8988T (cell line): ENCODE measurements at regions not wholly inside any gene's neighbourhood (a gene's known extent, or its start where the extent isn't known, plus 50 kb on each side); places are given as distances from the start of the nearest gene placed in this dataset.
"Not testable (repeated sequence)": the region's sequence is repeated elsewhere in the genome, so short reads cannot be mapped to it uniquely, and the experiment has no call there.

Experiments
- DNase-seq: peaks from one replicate; pipeline ENCODE4 v3.0.0; 2011

GRCh38 chr14:62432955-62433354 is 612.3 kb downstream of the KCNH5 start:
- DNase-seq = no peak

GRCh38 chr14:62436261-62436660 is 609.0 kb downstream of the KCNH5 start:
- DNase-seq = no peak

GRCh38 chr14:62439210-62439609 is 606.0 kb downstream of the KCNH5 start:
- DNase-seq = no peak

- DNase-seq = no peak
These were observed 601.5 kb downstream of the KCNH5 start for GRCh38 chr14:62443796-62444195.

GRCh38 chr14:62445570-62445969 is 599.7 kb downstream of the KCNH5 start:
- no peak for DNase-seq

GRCh38 chr14:62451221-62451620 is 594.0 kb downstream of the KCNH5 start:
- no peak for DNase-seq

GRCh38 chr14:62453226-62453625 is 592.0 kb downstream of the KCNH5 start:
- DNase-seq = no peak

- no peak for DNase-seq
These were observed 589.8 kb downstream of the KCNH5 start for GRCh38 chr14:62455446-62455845.

- no peak for DNase-seq
These were observed 582.3 kb downstream of the KCNH5 start for GRCh38 chr14:62462988-62463387.

GRCh38 chr14:62468946-62469345 is 576.3 kb downstream of the KCNH5 start:
- DNase-seq = no peak

- no peak for DNase-seq
These were observed 574.3 kb downstream of the KCNH5 start for GRCh38 chr14:62470935-62471334.

GRCh38 chr14:62491146-62491545 is 554.1 kb downstream of the KCNH5 start:
- no peak for DNase-seq

GRCh38 chr14:62497708-62498107 is 547.5 kb downstream of the KCNH5 start:
- DNase-seq = no peak

GRCh38 chr14:62501021-62501750 is 544.1 kb downstream of the KCNH5 start:
- DNase-seq = no peak

GRCh38 chr14:62505045-62505444 is 540.2 kb downstream of the KCNH5 start:
- DNase-seq = no peak

- DNase-seq = not testable (repeated sequence)
These were observed 523.9 kb downstream of the KCNH5 start for GRCh38 chr14:62521309-62521708.

GRCh38 chr14:62528296-62528695 is 517.0 kb downstream of the KCNH5 start:
- no peak for DNase-seq

GRCh38 chr14:62532181-62532580 is 513.1 kb downstream of the KCNH5 start:
- no peak for DNase-seq

- no peak for DNase-seq
These were observed 498.3 kb downstream of the KCNH5 start for GRCh38 chr14:62546862-62547474.

- no peak for DNase-seq
These were observed 487.8 kb downstream of the KCNH5 start for GRCh38 chr14:62557416-62557815.

GRCh38 chr14:62558451-62558850 is 486.8 kb downstream of the KCNH5 start:
- no peak for DNase-seq

- no peak for DNase-seq
These were observed 460.0 kb downstream of the KCNH5 start for GRCh38 chr14:62585247-62585646.

- DNase-seq = no peak
These were observed 452.4 kb downstream of the KCNH5 start for GRCh38 chr14:62592877-62593276.

GRCh38 chr14:62597143-62597542 is 448.1 kb downstream of the KCNH5 start:
- DNase-seq = no peak
